Posterior vena cava (tissue), 2 donors: ENCODE measurements at regions not wholly inside any gene's neighbourhood (a gene's known extent, or its start where the extent isn't known, plus 50 kb on each side); places are given as distances from the start of the nearest gene placed in this dataset.
A peak's percentile ranks its signal among the peaks of the same experiment; 100 is the strongest.
"Not testable (repeated sequence)": the region's sequence is repeated elsewhere in the genome, so short reads cannot be mapped to it uniquely, and the experiment has no call there.

Experiments used
- DNase-seq: peaks from one replicate; pipeline ENCODE4 v3.0.0-alpha.2; 2020; ENCODE audit warnings: low spot score
- intact Hi-C, 2 donors: fragments of 100-400 bp; cut with DNase I; formaldehyde crosslinking; loops; one replicate each; pipeline versions ENCODE4 v1.14.1 to v1.14.2; 2022 to 2023
- donor health status: DM: yes; HTN: yes; CAD: no.
- donor health status: DM: yes; HTN: yes; CAD: no.

- intact Hi-C loops: loop anchor here in 1 of 2 donors (2.0 kb wide), 1 partner anchor 27 kb away; no protein-coding TSS in a partner anchor
- DNase-seq: no peak
Measured at GRCh38 chr19:32053861-32054260, 291.5 kb upstream of the ZNF507 start.

- DNase-seq: no peak
- intact Hi-C loops: no loop called here
Measured at GRCh38 chr19:32058131-32058530, 287.3 kb upstream of the ZNF507 start.

GRCh38 chr19:32061315-32061714 lies 284.1 kb upstream of the ZNF507 start:
- intact Hi-C loops: loop anchor here in 1 of 2 donors (10.0 kb wide), 1 partner anchor 1633 kb away; no protein-coding TSS in a partner anchor
- no peak for DNase-seq

GRCh38 chr19:32063601-32064000 lies 281.8 kb upstream of the ZNF507 start:
- intact Hi-C loops: loop anchor here in 1 of 2 donors (10.0 kb wide), 1 partner anchor 1631 kb away; no protein-coding TSS in a partner anchor
- no peak for DNase-seq

- peak; percentile 63 for DNase-seq
- intact Hi-C loops: loop anchor here in 1 of 2 donors (10.0 kb wide), 1 partner anchor 1629 kb away; no protein-coding TSS in a partner anchor
Measured at GRCh38 chr19:32066056-32066455, 279.4 kb upstream of the ZNF507 start.

- intact Hi-C loops: loop anchor here in 1 of 2 donors (10.0 kb wide), 1 partner anchor 1627 kb away; no protein-coding TSS in a partner anchor
Measured at GRCh38 chr19:32067685-32068084, 277.7 kb upstream of the ZNF507 start.

GRCh38 chr19:32068793-32069192 lies 276.6 kb upstream of the ZNF507 start:
- peak; percentile 3 for DNase-seq
- intact Hi-C loops: loop anchor here in 1 of 2 donors (10.0 kb wide), 1 partner anchor 1626 kb away; no protein-coding TSS in a partner anchor

More at GRCh38 chr19:32067685-32068084, 277.7 kb upstream of the ZNF507 start:
- peak; percentile 68 for DNase-seq

- intact Hi-C loops: no loop called here
Measured at GRCh38 chr19:32070101-32070500, 275.3 kb upstream of the ZNF507 start.

GRCh38 chr19:32082028-32082427 lies 263.4 kb upstream of the ZNF507 start:
- intact Hi-C loops: loop anchor here in 1 of 2 donors (1.0 kb wide), 1 partner anchor 30 kb away; no protein-coding TSS in a partner anchor
- no peak for DNase-seq

More at GRCh38 chr19:32070101-32070500, 275.3 kb upstream of the ZNF507 start:
- peak; percentile 52 for DNase-seq

GRCh38 chr19:32084756-32085363 lies 260.6 kb upstream of the ZNF507 start:
- intact Hi-C loops, DNase-seq: not testable (repeated sequence)

- intact Hi-C loops: no loop called here
- no peak for DNase-seq
Measured at GRCh38 chr19:32091241-32091640, 254.2 kb upstream of the ZNF507 start.

- DNase-seq: no peak
- intact Hi-C loops: no loop called here
Measured at GRCh38 chr19:32097011-32097410, 248.4 kb upstream of the ZNF507 start.

- intact Hi-C loops: no loop called here
- DNase-seq: no peak
Measured at GRCh38 chr19:32097620-32098019, 247.8 kb upstream of the ZNF507 start.

- intact Hi-C loops: no loop called here
- DNase-seq: no peak
Measured at GRCh38 chr19:32098968-32099367, 246.4 kb upstream of the ZNF507 start.

- intact Hi-C loops: no loop called here
- no peak for DNase-seq
Measured at GRCh38 chr19:32101206-32101605, 244.2 kb upstream of the ZNF507 start.

GRCh38 chr19:32103541-32103940 lies 241.9 kb upstream of the ZNF507 start:
- intact Hi-C loops: no loop called here
- no peak for DNase-seq

GRCh38 chr19:32104153-32104849 lies 241.1 kb upstream of the ZNF507 start:
- intact Hi-C loops: no loop called here
- no peak for DNase-seq

- intact Hi-C loops: no loop called here
Measured at GRCh38 chr19:32104850-32105235, 240.6 kb upstream of the ZNF507 start.

GRCh38 chr19:32105527-32106310 lies 239.7 kb upstream of the ZNF507 start:
- DNase-seq: no peak
- intact Hi-C loops: no loop called here

More at GRCh38 chr19:32104850-32105235, 240.6 kb upstream of the ZNF507 start:
- no peak for DNase-seq

GRCh38 chr19:32122258-32122657 lies 223.2 kb upstream of the ZNF507 start:
- intact Hi-C loops: no loop called here
- DNase-seq: no peak
